Uterus (tissue), 3 donors: ENCODE measurements at regions not wholly inside any gene's neighbourhood (a gene's known extent, or its start where the extent isn't known, plus 50 kb on each side); places are given as distances from the start of the nearest gene placed in this dataset.
"Not testable (repeated sequence)": the region's sequence is repeated elsewhere in the genome, so short reads cannot be mapped to it uniquely, and the experiment has no call there.

Experiments
- DNase-seq, 2 donors: peaks; one replicate each; pipeline ENCODE4 v3.0.0-alpha.2; 2019 to 2020
- H3K27ac ChIP-seq, 2 donors: fragments of 200-600 bp; sonication (generic); 1 replicate in 1 of 2; 2 replicates in 1 of 2; pipeline ENCODE4 v1.5.1; 2016 to 2018
- H3K27me3 ChIP-seq, 2 donors: fragments of 200-600 bp; sonication (generic); one replicate each; pipeline ENCODE4 v1.5.1; 2018 to 2019; ENCODE audit warnings: control low read depth in 1 of 2
- H3K36me3 ChIP-seq, 2 donors: fragments of 200-600 bp; sonication (generic); one replicate each; pipeline ENCODE4 v1.5.1; 2019; ENCODE audit warnings: control low read depth in 1 of 2
- H3K4me1 ChIP-seq, 2 donors: fragments of 200-600 bp; sonication (generic); one replicate each; pipeline ENCODE4 v1.5.1; 2018 to 2019; ENCODE audit warnings: control low read depth in 1 of 2
- H3K4me3 ChIP-seq, 2 donors: fragments of 200-600 bp; sonication (generic); 1 replicate in 1 of 2; 2 replicates in 1 of 2; pipeline ENCODE4 v1.5.1; 2018 to 2019; ENCODE audit warnings: mild to moderate bottlenecking in 1 of 2
- H3K9me3 ChIP-seq, 2 donors: fragments of 200-600 bp; sonication (generic); one replicate each; pipeline ENCODE4 v1.5.1; 2019; ENCODE audit warnings: control low read depth in 1 of 2
- POLR2A ChIP-seq, 2 donors: fragments of 450-650 bp; IDR thresholded peaks; one replicate each; pipeline ENCODE4 v1.6.1; 2016; ENCODE audit warnings: antibody characterized with exemption in 2 of 2, mild to moderate bottlenecking in 1 of 2, moderate library complexity in 1 of 2
- intact Hi-C: fragments of 100-400 bp; cut with DNase I; formaldehyde crosslinking; loops from one replicate; pipeline ENCODE4 v1.15.1; 2023; ENCODE audit warnings: low total_unique reads
- TF ChIP-seq, protein P1 (sequence below), 4 experiments: fragments of 200-600 bp in 2 of 4; fragments of 450-650 bp in 2 of 4; sonication (generic) in 2 of 4; IDR thresholded peaks; one replicate each; pipeline ENCODE4 v1.5.1; 2016 to 2019; ENCODE audit warnings: antibody characterized with exemption in 4 of 4, mild to moderate bottlenecking in 2 of 4, moderate library complexity in 1 of 4
- donor health status: DM: yes; HTN: yes; CAD: no.

DNA sequence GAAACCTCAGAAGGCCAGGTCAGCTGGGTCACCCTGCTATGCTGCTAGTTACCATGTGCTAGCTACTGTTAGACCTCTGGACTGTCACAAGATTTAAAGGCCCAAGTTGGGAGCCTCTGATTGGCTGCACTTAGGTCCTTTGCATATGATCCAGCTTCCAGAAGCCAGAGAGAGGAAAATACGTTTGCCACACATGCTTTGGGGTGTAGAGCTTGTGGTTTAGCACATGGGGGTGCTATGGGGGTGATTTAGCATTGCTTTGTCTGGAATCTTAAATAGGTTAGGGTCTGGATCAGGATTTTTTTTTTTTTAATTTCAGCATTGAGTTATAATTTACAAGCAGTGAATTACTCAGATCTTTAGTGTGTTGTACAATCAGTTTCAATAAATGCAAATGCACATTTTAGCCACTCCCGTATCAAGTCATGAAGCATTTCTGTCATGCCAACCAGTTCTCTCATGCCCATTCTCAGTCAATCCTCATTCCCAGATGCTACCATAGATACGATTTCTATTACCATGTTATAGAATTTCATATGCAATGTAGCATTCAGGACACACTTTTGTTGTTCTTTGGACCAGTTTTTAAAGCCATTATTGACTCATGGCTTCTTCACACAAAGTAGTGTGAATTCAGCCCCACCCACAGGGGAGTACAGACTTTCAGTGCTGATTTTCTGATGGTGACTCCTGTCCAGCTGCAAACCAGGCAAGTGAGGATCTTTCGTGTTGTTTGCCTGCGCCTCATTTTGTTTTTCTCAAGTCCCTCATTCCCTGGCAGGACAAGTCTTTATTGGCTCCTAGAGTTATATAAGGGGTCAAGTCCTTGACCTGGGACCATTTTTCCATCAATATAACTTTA, 250.4 kb downstream of the LRRC70 start:
- H3K9me3 ChIP-seq = no peaks in the 10 kb centered on the region
- H3K27ac ChIP-seq = no peak overlapping the region
- no peaks in the 10 kb centered on the region for H3K36me3 ChIP-seq
- intact Hi-C loops = no loop called here
- H3K4me1 ChIP-seq = no peaks in the 10 kb centered on the region
- H3K27me3 ChIP-seq = no peaks in the 10 kb centered on the region
- no peak for DNase-seq
- no peak overlapping the region for H3K4me3 ChIP-seq
- TF ChIP-seq, protein P1, sequence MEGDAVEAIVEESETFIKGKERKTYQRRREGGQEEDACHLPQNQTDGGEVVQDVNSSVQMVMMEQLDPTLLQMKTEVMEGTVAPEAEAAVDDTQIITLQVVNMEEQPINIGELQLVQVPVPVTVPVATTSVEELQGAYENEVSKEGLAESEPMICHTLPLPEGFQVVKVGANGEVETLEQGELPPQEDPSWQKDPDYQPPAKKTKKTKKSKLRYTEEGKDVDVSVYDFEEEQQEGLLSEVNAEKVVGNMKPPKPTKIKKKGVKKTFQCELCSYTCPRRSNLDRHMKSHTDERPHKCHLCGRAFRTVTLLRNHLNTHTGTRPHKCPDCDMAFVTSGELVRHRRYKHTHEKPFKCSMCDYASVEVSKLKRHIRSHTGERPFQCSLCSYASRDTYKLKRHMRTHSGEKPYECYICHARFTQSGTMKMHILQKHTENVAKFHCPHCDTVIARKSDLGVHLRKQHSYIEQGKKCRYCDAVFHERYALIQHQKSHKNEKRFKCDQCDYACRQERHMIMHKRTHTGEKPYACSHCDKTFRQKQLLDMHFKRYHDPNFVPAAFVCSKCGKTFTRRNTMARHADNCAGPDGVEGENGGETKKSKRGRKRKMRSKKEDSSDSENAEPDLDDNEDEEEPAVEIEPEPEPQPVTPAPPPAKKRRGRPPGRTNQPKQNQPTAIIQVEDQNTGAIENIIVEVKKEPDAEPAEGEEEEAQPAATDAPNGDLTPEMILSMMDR (IDR thresholded peaks at IDR 0.05) = no peak

DNA sequence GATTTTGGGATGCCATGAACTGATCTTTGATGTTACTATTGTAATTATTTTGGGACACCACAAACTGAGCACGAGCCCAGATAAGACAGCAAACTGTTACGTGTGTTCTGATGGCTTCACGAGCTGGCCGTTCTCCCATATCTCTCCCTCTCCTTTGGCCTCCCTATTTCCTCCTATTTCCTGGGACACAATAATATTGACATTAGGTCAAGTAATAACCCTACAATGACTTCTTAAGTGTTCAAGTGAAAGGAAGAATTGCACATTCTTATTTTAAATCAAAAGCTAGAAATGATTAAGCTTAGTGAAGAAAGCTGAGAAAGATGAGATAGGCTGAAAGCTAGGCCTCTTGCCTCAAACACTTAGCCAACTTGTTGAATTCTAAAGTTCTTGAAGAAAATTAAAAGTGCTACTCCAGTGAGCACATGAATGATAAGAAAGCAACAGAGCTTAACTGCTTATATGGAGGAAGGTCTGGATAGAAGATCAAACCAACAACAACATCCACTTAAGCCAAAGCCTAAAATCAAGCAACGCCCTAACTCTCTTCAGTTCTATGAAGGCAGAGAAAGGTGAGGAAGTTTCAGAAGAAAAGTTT, 247.1 kb downstream of the LRRC70 start:
- Histone ChIP-seq H3K4me1 (no peaks in the 10 kb centered on the region), H3K27me3 (no peaks in the 10 kb centered on the region), H3K36me3 (no peaks in the 10 kb centered on the region), H3K27ac (no peak overlapping the region), H3K9me3 (no peaks in the 10 kb centered on the region), H3K4me3 (no peak overlapping the region)
- TF ChIP-seq, protein P1 (IDR thresholded peaks at IDR 0.05) = no peak
- TF ChIP-seq POLR2A (IDR thresholded peaks at IDR 0.05) = no peak
- DNase-seq = no peak
- intact Hi-C loops = no loop called here

DNA sequence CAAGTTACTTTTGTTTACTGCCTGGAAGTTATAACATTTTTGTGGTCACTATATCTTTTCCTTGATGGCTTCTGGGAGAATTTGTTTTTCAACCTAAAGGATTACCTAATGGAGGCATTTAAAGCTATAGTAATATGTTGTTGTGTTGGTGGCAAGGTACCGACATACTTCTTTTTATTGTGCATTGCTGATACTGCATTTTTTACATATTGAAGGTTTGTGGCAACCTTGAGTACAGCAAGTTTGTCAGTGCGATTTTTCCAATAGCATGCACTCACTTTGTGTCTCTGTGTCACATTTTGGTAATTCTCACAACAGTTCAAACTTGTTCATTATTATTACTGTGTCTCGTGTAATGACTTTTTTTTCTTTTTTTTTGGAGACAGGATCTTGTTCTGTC, 246.3 kb downstream of the LRRC70 start:
- no peak for DNase-seq
- intact Hi-C loops = no loop called here
- H3K9me3 ChIP-seq = no peaks in the 10 kb centered on the region

DNA sequence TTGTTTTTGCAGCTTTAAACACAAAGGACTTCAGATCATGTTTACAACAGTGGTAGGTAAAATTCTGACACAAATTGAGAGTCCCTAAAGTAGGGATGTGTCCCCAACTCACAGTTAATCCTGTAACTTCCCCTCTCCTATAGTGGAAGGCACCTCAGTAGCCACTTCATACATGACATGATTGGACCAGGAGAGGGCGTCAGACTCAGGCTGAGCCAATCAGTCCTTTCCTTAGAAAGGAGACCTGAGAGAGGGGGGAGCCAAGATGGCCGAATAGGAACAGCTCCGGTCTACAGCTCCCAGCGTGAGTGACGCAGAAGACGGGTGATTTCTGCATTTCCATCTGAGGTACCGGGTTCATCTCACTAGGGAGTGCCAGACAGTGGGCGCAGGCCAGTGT, 238.4 kb downstream of the LRRC70 start:
- H3K36me3 ChIP-seq, intact Hi-C loops, H3K27ac ChIP-seq, H3K9me3 ChIP-seq, H3K27me3 ChIP-seq, H3K4me1 ChIP-seq, DNase-seq, H3K4me3 ChIP-seq: not testable (repeated sequence)

More for the DNA sequence above, 246.3 kb downstream of the LRRC70 start:
- Histone ChIP-seq H3K4me3 (no peak overlapping the region), H3K36me3 (no peaks in the 10 kb centered on the region), H3K4me1 (no peaks in the 10 kb centered on the region), H3K27me3 (no peaks in the 10 kb centered on the region), H3K27ac (no peak overlapping the region)
- TF ChIP-seq, protein P1 (IDR thresholded peaks at IDR 0.05) = no peak
- TF ChIP-seq POLR2A (IDR thresholded peaks at IDR 0.05) = no peak

DNA sequence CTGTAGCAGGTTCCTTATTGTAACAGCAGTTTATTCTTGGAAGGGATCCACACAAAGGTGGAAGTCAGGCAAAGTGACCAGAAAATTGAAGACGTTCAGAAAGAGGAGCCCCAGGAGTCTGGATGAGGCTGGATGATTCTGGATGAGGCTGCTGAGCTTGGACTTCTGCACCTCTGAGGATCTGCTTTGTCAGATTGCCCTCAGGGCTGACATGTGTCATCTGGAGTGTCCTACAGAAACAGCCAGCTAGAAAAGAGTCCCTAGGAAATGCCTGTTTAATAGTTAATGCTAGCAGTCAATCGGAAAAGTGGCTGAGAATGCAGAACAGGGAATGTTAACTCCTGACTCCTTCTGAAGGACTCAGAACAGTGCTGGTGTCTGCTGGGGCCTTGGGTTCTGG, 236.4 kb downstream of the LRRC70 start:
- H3K4me3 ChIP-seq = no peak overlapping the region
- no peak for TF ChIP-seq POLR2A (IDR thresholded peaks at IDR 0.05)
- TF ChIP-seq, protein P1 (IDR thresholded peaks at IDR 0.05) = no peak
- no peaks in the 10 kb centered on the region for H3K27me3 ChIP-seq
- H3K9me3 ChIP-seq = no peaks in the 10 kb centered on the region
- no peaks in the 10 kb centered on the region for H3K4me1 ChIP-seq
- no peak for DNase-seq
- intact Hi-C loops = no loop called here
- no peaks in the 10 kb centered on the region for H3K36me3 ChIP-seq
- no peak overlapping the region for H3K27ac ChIP-seq
